Endodermal cell (in vitro differentiated cells): ENCODE measurements at regions not wholly inside any gene's neighbourhood (a gene's known extent, or its start where the extent isn't known, plus 50 kb on each side); places are given as distances from the start of the nearest gene placed in this dataset.

Experiments
- DNase-seq: peaks from one replicate; pipeline ENCODE4 v3.0.0-alpha.2; 2017
- H3K27ac ChIP-seq: 2 replicates; pipeline ENCODE4 v1.5.1; 2013; ENCODE audit warnings: mild to moderate bottlenecking, low read depth, low read length, moderate library complexity
- H3K27me3 ChIP-seq: 2 replicates; pipeline ENCODE4 v1.6.1; 2013; ENCODE audit warnings: mild to moderate bottlenecking, low read length, moderate library complexity; ENCODE audit not compliant: insufficient read depth, control insufficient read depth, poor library complexity, severe bottlenecking
- H3K36me3 ChIP-seq: 2 replicates; pipeline ENCODE4 v1.7.0; 2013; ENCODE audit warnings: mild to moderate bottlenecking, low read length, moderate library complexity; ENCODE audit not compliant: control insufficient read depth, insufficient read depth
- H3K4me1 ChIP-seq: one replicate; pipeline ENCODE4 v1.7.0; 2013; ENCODE audit warnings: low read length; ENCODE audit not compliant: control insufficient read depth, insufficient read depth
- H3K4me3 ChIP-seq: 2 replicates; pipeline ENCODE4 v1.5.1; 2013; ENCODE audit warnings: mild to moderate bottlenecking, low read length, moderate library complexity
- H3K9ac ChIP-seq: 2 replicates; pipeline ENCODE4 v1.6.1; 2013; ENCODE audit warnings: mild to moderate bottlenecking, low read length, moderate library complexity; ENCODE audit not compliant: poor library complexity, severe bottlenecking; ENCODE audit errors: extremely low read depth
- H3K9me3 ChIP-seq: 2 replicates; pipeline ENCODE4 v1.6.1; 2013; ENCODE audit warnings: mild to moderate bottlenecking, low read length, moderate library complexity; ENCODE audit not compliant: control insufficient read depth
- H3K27ac Mint-ChIP-seq: 2 replicates; pipeline ENCODE4 v1.8.0; 2020; ENCODE audit warnings: mixed read lengths
- H3K27me3 Mint-ChIP-seq: 2 replicates; pipeline ENCODE4 v1.8.0; 2021; ENCODE audit warnings: mild to moderate bottlenecking, mixed read lengths; ENCODE audit not compliant: insufficient read depth
- H3K36me3 Mint-ChIP-seq: 2 replicates; pipeline ENCODE4 v1.8.0; 2020; ENCODE audit warnings: low read depth, mixed read lengths
- H3K4me1 Mint-ChIP-seq: 2 replicates; pipeline ENCODE4 v1.8.0; 2020; ENCODE audit warnings: mixed read lengths
- H3K4me3 Mint-ChIP-seq: 2 replicates; pipeline ENCODE4 v1.8.0; 2020; ENCODE audit warnings: mild to moderate bottlenecking, moderate library complexity, mixed read lengths
- H3K9me3 Mint-ChIP-seq: 2 replicates; pipeline ENCODE4 v1.8.0; 2020; ENCODE audit warnings: mild to moderate bottlenecking, mixed read lengths
- CTCF ChIP-seq: fragments of 200-600 bp; sonication (generic); conservative IDR thresholded peaks from 2 replicates; pipeline ENCODE4 v1.5.0; 2021; ENCODE audit warnings: antibody characterized with exemption, mild to moderate bottlenecking
- WGBS, 2 experiments: methylation state at CpG; one replicate each; pipeline versions ENCODE4 v1.1.5 to v1.1.7; 2013; ENCODE audit warnings: missing lambda C conversion rate in 2 of 2, mixed read lengths in 1 of 2; ENCODE audit not compliant: insufficient coverage in 1 of 2, insufficient read length in 1 of 2; 5-methylcytosine and 5-hydroxymethylcytosine counted together

GRCh38 chrX:3527811-3528210 is 181.4 kb upstream of the MXRA5 start:
- H3K9me3 Mint-ChIP-seq: no peaks in the 10 kb centered on the region
- no peak for TF ChIP-seq CTCF
- Histone ChIP-seq H3K9me3 (no peaks in the 10 kb centered on the region), H3K9ac (no peak overlapping the region), H3K27ac (no peak overlapping the region), H3K4me1 (no peaks in the 10 kb centered on the region), H3K36me3 (no peaks in the 10 kb centered on the region), H3K4me3 (no peak overlapping the region), H3K27me3 (no peaks in the 10 kb centered on the region)
- 92% methylated on average over 3 of the region's 3 CpGs; no CpG with 5 or more reads in 1 of the 2 experiments for WGBS, 2 experiments
- no peaks in the 10 kb centered on the region for H3K4me1 Mint-ChIP-seq
- no peak overlapping the region for H3K4me3 Mint-ChIP-seq
- no peaks in the 10 kb centered on the region for H3K36me3 Mint-ChIP-seq
- H3K27ac Mint-ChIP-seq: no peak overlapping the region
- no peak for DNase-seq
- H3K27me3 Mint-ChIP-seq: no peaks in the 10 kb centered on the region

- no peak overlapping the region for H3K27ac Mint-ChIP-seq
- DNase-seq: no peak
- H3K9me3 Mint-ChIP-seq: no peaks in the 10 kb centered on the region
- Histone ChIP-seq H3K9me3 (no peaks in the 10 kb centered on the region), H3K27ac (no peak overlapping the region), H3K4me3 (no peak overlapping the region), H3K4me1 (no peaks in the 10 kb centered on the region), H3K9ac (no peak overlapping the region), H3K36me3 (no peaks in the 10 kb centered on the region), H3K27me3 (no peaks in the 10 kb centered on the region)
- H3K36me3 Mint-ChIP-seq: no peaks in the 10 kb centered on the region
- no peaks in the 10 kb centered on the region for H3K4me1 Mint-ChIP-seq
- no peak for TF ChIP-seq CTCF
- H3K4me3 Mint-ChIP-seq: no peak overlapping the region
- no peaks in the 10 kb centered on the region for H3K27me3 Mint-ChIP-seq
- WGBS, 2 experiments: 89% methylated on average over 3 of the region's 3 CpGs; no CpG with 5 or more reads in 1 of the 2 experiments
Measured at GRCh38 chrX:3527166-3527565, 180.7 kb upstream of the MXRA5 start.

GRCh38 chrX:3526731-3527130 is 180.3 kb upstream of the MXRA5 start:
- TF ChIP-seq CTCF: no peak
- Histone ChIP-seq H3K36me3 (no peaks in the 10 kb centered on the region), H3K27me3 (no peaks in the 10 kb centered on the region), H3K27ac (no peak overlapping the region), H3K4me1 (no peaks in the 10 kb centered on the region), H3K9me3 (no peaks in the 10 kb centered on the region), H3K9ac (no peak overlapping the region), H3K4me3 (no peak overlapping the region)
- no peak overlapping the region for H3K27ac Mint-ChIP-seq
- no peaks in the 10 kb centered on the region for H3K36me3 Mint-ChIP-seq
- H3K4me3 Mint-ChIP-seq: no peak overlapping the region
- 78 to 90% methylated on average over 1 to 2 of the region's 2 CpGs for WGBS, 2 experiments
- DNase-seq: no peak
- H3K4me1 Mint-ChIP-seq: no peaks in the 10 kb centered on the region
- no peaks in the 10 kb centered on the region for H3K9me3 Mint-ChIP-seq
- H3K27me3 Mint-ChIP-seq: no peaks in the 10 kb centered on the region
